GM21447 (cell line): ENCODE measurements at regions not wholly inside any gene's neighbourhood (a gene's known extent, or its start where the extent isn't known, plus 50 kb on each side); places are given as distances from the start of the nearest gene placed in this dataset.
"Not testable (repeated sequence)": the region's sequence is repeated elsewhere in the genome, so short reads cannot be mapped to it uniquely, and the experiment has no call there.

ENCODE experiments used
- ATAC-seq: cut with Tn5 transposase; IDR thresholded peaks from one replicate; pipeline ENCODE4 v1.9.1; 2021; ENCODE audit not compliant: unreplicated experiment

- no peak for ATAC-seq
Observed at GRCh38 chr5:111983459-111983858, 226.5 kb upstream of the NREP start.

GRCh38 chr5:111977436-111977829, 220.4 kb upstream of the NREP start:
- ATAC-seq: no peak

GRCh38 chr5:111976705-111977435, 219.9 kb upstream of the NREP start:
- ATAC-seq: no peak

GRCh38 chr5:111975133-111975532, 218.1 kb upstream of the NREP start:
- ATAC-seq: no peak

GRCh38 chr5:111973961-111974360, 217.0 kb upstream of the NREP start:
- no peak for ATAC-seq

GRCh38 chr5:111972548-111972947, 215.6 kb upstream of the NREP start:
- ATAC-seq: no peak

- ATAC-seq: no peak
Observed at GRCh38 chr5:111972080-111972479, 215.1 kb upstream of the NREP start.

- no peak for ATAC-seq
Observed at GRCh38 chr5:111968459-111968858, 211.5 kb upstream of the NREP start.

- ATAC-seq: no peak
Observed at GRCh38 chr5:111967463-111967862, 210.5 kb upstream of the NREP start.

- ATAC-seq: no peak
Observed at GRCh38 chr5:111966290-111966689, 209.3 kb upstream of the NREP start.

- no peak for ATAC-seq
Observed at GRCh38 chr5:111963555-111963954, 206.6 kb upstream of the NREP start.

- ATAC-seq: no peak
Observed at GRCh38 chr5:111962906-111963305, 205.9 kb upstream of the NREP start.

GRCh38 chr5:111961862-111962261, 204.9 kb upstream of the NREP start:
- ATAC-seq: no peak

GRCh38 chr5:111960476-111961215, 203.7 kb upstream of the NREP start:
- no peak for ATAC-seq

GRCh38 chr5:111958851-111959250, 201.9 kb upstream of the NREP start:
- no peak for ATAC-seq

- ATAC-seq: not testable (repeated sequence)
Observed at GRCh38 chr5:111956765-111957164, 199.8 kb upstream of the NREP start.

GRCh38 chr5:111954516-111955395, 197.8 kb upstream of the NREP start:
- ATAC-seq: peak; percentile 59

GRCh38 chr5:111953351-111954127, 196.5 kb upstream of the NREP start:
- no peak for ATAC-seq

- ATAC-seq: no peak
Observed at GRCh38 chr5:111952555-111952954, 195.6 kb upstream of the NREP start.

GRCh38 chr5:111950660-111951059, 193.7 kb upstream of the NREP start:
- ATAC-seq: no peak
